ENCODE measurements at regions not wholly inside any gene's neighbourhood (a gene's known extent, or its start where the extent isn't known, plus 50 kb on each side); places are given as distances from the start of the nearest gene placed in this dataset.

DNA sequence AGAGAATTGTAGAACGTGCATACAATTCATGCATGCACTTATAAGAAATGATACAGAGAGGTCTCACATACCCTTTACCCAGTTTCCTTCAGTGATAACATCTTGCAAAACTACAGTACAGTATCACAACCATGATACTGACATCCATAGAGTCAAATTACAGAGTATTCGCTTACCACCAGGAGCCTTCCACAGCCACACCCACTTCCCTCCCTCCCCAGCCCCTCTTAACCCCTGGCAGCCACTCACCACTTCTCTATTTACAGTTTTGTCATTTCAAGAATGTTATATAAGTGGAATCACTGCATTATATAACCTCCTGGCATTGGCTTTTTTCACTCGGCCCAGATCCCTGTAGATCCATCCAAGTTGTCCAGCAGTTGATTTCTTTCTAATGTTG, 143.8 kb downstream of the ZNF248 start:
- in situ Hi-C loops (cut with HindIII; ENCODE audit: low pct_ligation_motif_present, low sequenced_read_pairs), result no loop called here
- TF ChIP-seq, protein P1, sequence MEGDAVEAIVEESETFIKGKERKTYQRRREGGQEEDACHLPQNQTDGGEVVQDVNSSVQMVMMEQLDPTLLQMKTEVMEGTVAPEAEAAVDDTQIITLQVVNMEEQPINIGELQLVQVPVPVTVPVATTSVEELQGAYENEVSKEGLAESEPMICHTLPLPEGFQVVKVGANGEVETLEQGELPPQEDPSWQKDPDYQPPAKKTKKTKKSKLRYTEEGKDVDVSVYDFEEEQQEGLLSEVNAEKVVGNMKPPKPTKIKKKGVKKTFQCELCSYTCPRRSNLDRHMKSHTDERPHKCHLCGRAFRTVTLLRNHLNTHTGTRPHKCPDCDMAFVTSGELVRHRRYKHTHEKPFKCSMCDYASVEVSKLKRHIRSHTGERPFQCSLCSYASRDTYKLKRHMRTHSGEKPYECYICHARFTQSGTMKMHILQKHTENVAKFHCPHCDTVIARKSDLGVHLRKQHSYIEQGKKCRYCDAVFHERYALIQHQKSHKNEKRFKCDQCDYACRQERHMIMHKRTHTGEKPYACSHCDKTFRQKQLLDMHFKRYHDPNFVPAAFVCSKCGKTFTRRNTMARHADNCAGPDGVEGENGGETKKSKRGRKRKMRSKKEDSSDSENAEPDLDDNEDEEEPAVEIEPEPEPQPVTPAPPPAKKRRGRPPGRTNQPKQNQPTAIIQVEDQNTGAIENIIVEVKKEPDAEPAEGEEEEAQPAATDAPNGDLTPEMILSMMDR (IDR thresholded peaks at IDR 0.05; ENCODE audit: low read depth, low read length, missing control alignments), result no peak
- H3K27ac ChIP-seq, result no peak overlapping the region
- no peak for DNase-seq
- H3K4me3 ChIP-seq (ENCODE audit: low read depth, low read length), result no peak overlapping the region
- no peaks in the 10 kb centered on the region for H3K36me3 ChIP-seq (replicated peaks)
- H3K27me3 ChIP-seq (replicated peaks), result no peaks in the 10 kb centered on the region

DNA sequence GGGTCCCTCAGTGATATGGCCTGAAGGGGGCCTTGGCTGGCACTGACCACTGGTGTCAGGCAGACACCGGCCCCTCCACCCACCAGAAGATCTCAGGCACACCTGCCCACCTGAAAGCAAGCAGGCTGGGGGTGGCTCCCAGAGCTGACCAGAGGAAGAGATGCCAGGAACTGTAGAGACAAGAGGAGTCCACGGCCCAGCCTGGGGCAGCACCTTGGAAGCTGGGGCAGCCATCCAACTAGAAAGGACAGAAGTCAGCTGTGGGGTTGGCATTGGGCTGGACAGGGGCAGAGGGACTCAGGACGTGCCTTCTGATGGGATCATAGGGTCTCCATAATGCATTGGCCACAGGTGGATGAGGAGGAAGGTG, 144.3 kb downstream of the ZNF248 start:
- Histone ChIP-seq H3K4me3 (ENCODE audit: low read depth, low read length) (no peak overlapping the region), H3K27me3 (replicated peaks) (no peaks in the 10 kb centered on the region), H3K36me3 (replicated peaks) (no peaks in the 10 kb centered on the region), H3K27ac (no peak overlapping the region)
- no peak for DNase-seq
- in situ Hi-C loops (cut with HindIII; ENCODE audit: low pct_ligation_motif_present, low sequenced_read_pairs), result no loop called here
- TF ChIP-seq, protein P1 (IDR thresholded peaks at IDR 0.05; ENCODE audit: low read depth, low read length, missing control alignments), result no peak

DNA sequence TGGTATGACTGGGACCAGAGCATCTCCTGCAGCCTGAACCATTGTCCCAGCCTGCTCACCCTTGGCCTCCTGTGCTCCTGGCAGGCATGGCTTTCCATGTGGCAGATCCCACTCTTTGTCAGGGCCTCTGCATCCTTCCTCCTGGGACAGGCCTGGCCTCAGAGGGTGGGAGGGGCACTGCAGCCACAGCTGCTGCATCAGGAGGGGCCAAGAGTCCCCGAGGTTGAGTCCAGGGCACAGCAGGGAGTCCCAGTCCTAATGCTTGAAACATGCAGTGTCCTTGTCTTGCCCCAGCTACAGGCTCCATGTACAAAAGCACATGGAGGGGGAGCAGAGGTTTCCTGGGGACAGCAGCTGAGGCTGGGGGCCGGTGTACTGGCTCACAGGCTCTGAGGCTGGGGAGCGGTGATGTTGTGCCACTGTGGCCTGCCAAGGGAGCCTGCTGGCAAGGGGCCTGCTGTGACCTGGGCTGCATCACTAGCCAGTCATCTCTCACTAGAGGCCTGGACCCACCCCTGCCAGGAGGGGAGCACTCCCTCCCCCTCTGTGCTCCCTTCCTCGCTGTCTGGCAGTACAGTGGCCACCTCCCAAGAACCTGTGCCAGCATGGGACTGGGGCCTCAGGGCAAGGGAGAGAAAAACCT, 144.8 kb downstream of the ZNF248 start:
- Histone ChIP-seq H3K27ac (no peak overlapping the region), H3K4me3 (ENCODE audit: low read depth, low read length) (no peak overlapping the region), H3K27me3 (replicated peaks) (no peaks in the 10 kb centered on the region), H3K36me3 (replicated peaks) (no peaks in the 10 kb centered on the region)
- in situ Hi-C loops (cut with HindIII; ENCODE audit: low pct_ligation_motif_present, low sequenced_read_pairs), result no loop called here
- TF ChIP-seq, protein P1 (IDR thresholded peaks at IDR 0.05; ENCODE audit: low read depth, low read length, missing control alignments), result no peak
- DNase-seq, result no peak

DNA sequence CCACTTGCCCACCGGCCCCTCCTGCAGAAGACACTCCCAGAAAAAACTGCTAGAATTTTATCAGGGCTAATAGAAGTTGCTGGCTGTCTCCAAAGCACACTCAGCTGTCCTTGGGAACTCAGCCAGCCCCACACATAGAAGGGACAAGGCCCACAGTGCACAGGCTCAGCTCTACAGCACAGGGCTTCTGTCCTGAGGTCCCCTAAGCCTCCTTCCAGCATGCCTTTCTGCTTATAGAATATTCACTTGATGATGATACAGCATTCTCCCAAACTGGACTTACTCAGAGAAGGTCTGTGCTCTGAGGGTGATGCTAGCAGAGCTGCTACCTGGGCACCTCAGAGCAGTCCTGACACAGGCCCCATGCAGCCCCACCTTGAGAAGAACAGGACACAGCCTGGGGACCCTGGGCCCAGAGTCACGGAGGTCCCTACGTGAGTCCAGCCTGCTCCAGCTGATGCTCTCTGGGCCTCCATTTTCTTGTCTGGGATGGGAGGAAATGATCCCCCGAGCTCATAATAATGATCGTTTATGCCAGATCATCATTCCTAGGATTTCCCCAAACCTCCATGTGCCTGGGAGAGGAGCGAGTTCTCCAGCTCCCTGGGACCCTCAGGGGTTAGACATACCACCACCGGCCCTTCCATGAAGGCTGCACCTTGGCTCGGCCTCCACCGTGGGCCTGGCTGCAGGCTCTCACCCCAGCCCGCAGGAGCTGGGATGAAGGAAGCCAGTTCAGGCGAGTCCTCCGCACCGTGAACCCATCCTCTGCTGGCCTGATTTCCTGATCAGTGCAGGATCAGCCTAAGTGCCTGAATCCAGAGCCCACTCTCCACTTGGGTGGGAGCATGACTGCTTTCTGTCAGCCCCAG, 145.6 kb downstream of the ZNF248 start:
- Histone ChIP-seq H3K36me3 (replicated peaks) (no peaks in the 10 kb centered on the region), H3K4me3 (ENCODE audit: low read depth, low read length) (no peak overlapping the region), H3K27ac (no peak overlapping the region), H3K27me3 (replicated peaks) (no peaks in the 10 kb centered on the region)
- in situ Hi-C loops (cut with HindIII; ENCODE audit: low pct_ligation_motif_present, low sequenced_read_pairs), result no loop called here
- TF ChIP-seq, protein P1 (IDR thresholded peaks at IDR 0.05; ENCODE audit: low read depth, low read length, missing control alignments), result no peak
- no peak for DNase-seq

DNA sequence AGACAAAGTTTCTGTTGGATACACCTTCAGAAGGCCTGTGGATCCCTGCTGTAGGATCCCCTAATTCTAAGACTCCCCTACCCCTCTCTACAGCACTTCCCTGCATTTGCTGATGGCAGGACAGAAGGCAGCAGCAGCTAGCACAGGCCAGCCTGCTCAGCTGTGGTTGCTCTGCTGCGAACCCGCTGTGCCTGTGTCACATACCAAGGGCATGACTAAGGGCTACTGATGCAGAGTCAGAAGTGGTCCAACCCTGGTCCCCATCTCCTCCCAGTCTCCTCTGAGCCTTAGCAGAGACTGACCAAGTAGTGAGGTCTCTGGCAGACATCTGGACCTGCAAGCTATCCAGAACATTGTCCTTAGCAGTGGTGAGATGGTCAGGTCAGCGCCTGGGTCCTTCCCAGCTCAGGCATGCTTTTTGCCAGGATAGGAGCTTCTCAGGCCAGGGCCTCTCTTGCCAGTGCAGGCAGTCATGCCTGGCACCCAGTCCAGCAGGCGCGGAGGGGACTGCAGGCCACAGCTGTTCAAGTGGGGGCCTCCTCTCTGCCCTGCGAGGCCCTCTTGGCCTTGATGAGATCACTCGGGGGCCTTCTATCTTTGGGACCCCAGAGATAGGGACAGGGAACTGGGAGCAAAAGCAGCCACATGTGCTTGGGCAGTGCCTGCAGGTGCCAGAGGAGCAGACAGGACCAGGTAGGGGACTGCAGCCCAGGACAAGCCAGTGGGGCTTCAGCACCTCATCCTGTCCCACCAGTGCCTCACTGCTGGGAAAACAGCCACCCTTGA, 146.4 kb downstream of the ZNF248 start:
- DNase-seq, result no peak
- in situ Hi-C loops (cut with HindIII; ENCODE audit: low pct_ligation_motif_present, low sequenced_read_pairs), result no loop called here

More for the DNA sequence above, 146.4 kb downstream of the ZNF248 start:
- H3K4me3 ChIP-seq (ENCODE audit: low read depth, low read length), result no peak overlapping the region
- no peak overlapping the region for H3K27ac ChIP-seq
- no peaks in the 10 kb centered on the region for H3K27me3 ChIP-seq (replicated peaks)
- TF ChIP-seq, protein P1 (IDR thresholded peaks at IDR 0.05; ENCODE audit: low read depth, low read length, missing control alignments), result no peak
- H3K36me3 ChIP-seq (replicated peaks), result no peaks in the 10 kb centered on the region

Measured in brain microvascular endothelial cell (primary cell).